AG09309 (cell line): ENCODE measurements at regions not wholly inside any gene's neighbourhood (a gene's known extent, or its start where the extent isn't known, plus 50 kb on each side); places are given as distances from the start of the nearest gene placed in this dataset.

Experiments used
- DNase-seq: peaks from one replicate; pipeline ENCODE4 v3.0.0-alpha.2; 2010; ENCODE audit warnings: low read depth
- H3K4me3 ChIP-seq: 2 replicates; pipeline ENCODE4 v1.5.1; 2011; ENCODE audit warnings: mild to moderate bottlenecking, low read depth, low read length, moderate library complexity; ENCODE audit not compliant: control insufficient read depth
- TF ChIP-seq, protein P1 (sequence below): IDR thresholded peaks from 2 replicates; pipeline ENCODE4 v1.5.1; 2011; ENCODE audit warnings: mild to moderate bottlenecking, low read depth, low read length, inconsistent platforms; ENCODE audit not compliant: insufficient read depth, control insufficient read depth; ENCODE audit errors: missing control alignments

DNA sequence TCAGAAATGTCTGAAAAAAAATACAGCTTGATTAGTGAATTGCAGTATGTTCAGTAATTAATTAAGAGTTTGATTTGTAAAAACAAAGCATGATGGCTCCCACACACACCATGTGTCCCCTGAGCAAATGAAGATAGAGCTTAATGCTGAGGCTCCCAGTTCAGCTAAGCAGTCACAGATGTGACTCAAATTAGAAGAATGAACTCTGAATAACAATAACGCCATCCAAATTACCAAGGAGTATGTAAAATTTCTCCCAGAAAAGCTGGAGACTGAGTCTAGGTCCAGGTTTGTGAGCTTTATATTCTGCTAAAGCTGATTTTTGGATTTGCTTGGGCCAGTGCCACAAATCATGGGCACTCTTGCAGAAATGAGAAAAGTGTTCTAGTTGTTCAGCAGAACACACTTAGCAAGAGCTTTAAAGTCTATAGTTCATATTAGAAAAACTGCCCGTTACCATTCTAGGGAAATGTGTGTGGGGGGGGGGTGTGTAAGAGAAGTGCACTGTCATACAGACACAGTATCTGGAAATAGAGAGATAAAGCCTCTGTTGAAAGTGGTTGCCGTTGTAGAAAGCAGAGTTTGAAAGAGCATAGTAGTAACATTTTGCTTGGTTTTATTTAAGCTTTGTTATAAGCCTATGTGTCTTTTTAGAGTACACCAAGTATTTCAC lies 253.1 kb downstream of the BCAT1 start:
- no peak for DNase-seq
- TF ChIP-seq, protein P1, sequence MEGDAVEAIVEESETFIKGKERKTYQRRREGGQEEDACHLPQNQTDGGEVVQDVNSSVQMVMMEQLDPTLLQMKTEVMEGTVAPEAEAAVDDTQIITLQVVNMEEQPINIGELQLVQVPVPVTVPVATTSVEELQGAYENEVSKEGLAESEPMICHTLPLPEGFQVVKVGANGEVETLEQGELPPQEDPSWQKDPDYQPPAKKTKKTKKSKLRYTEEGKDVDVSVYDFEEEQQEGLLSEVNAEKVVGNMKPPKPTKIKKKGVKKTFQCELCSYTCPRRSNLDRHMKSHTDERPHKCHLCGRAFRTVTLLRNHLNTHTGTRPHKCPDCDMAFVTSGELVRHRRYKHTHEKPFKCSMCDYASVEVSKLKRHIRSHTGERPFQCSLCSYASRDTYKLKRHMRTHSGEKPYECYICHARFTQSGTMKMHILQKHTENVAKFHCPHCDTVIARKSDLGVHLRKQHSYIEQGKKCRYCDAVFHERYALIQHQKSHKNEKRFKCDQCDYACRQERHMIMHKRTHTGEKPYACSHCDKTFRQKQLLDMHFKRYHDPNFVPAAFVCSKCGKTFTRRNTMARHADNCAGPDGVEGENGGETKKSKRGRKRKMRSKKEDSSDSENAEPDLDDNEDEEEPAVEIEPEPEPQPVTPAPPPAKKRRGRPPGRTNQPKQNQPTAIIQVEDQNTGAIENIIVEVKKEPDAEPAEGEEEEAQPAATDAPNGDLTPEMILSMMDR = no peak
- no peak overlapping the region for H3K4me3 ChIP-seq

DNA sequence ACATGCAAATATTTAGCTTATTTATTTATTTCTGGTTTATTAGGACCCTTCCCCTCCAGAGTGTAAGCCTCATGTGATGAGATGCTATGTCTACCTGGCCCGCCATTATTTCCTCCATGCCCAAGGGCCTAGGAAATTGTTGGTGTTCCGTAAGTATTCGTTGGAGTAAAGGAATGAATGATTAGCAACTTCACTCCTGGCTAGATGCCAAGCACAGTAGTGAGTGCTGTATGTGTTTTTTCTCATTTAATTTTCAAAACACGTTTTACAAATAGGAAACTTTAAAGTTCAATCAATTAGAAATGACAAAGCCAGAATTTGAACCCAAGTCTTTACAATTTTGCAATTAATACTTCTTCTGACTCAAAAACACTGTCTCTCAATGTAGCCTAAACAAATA lies 253.8 kb downstream of the BCAT1 start:
- TF ChIP-seq, protein P1 = no peak
- DNase-seq = no peak
- no peak overlapping the region for H3K4me3 ChIP-seq

DNA sequence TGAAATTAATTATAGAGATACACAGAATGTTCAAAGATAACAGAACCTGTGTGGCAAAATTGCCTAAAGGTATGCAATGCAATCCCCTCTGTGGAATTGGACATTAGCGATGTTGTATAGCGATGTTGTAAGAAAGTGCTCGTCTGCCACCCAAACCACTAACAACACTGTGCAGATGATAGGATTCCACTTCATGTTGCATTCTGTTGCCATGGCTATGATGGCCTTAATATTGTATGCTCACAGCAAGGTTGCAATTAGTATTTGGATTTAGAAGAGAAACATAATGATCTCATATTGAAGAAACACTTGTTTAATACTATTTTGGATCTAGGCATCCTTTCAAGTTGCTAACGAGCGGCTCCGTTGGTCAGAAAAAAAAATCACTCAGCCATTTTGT lies 260.3 kb downstream of the BCAT1 start:
- DNase-seq = no peak
- no peak overlapping the region for H3K4me3 ChIP-seq
- TF ChIP-seq, protein P1 = no peak

DNA sequence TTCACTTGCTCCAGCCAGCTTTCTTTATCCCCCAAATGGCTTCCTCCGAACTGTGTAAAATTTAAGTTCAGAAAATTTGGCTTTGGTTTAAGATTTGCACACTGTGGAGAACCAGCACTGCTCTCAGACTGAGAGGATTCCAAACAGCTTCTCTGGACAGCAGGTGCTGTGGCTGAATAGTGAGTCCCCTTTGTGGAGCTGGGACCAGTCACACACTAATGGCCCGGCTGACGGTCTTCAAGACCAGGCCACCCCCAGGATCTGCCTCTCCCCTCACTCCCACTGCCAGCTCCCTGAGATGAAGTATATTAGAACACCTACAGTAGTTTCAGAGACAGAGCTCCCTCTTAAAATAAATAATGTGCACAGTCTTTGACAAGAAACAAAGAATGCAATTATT lies 267.3 kb downstream of the BCAT1 start:
- TF ChIP-seq, protein P1 = no peak
- H3K4me3 ChIP-seq = no peak overlapping the region
- DNase-seq = no peak

DNA sequence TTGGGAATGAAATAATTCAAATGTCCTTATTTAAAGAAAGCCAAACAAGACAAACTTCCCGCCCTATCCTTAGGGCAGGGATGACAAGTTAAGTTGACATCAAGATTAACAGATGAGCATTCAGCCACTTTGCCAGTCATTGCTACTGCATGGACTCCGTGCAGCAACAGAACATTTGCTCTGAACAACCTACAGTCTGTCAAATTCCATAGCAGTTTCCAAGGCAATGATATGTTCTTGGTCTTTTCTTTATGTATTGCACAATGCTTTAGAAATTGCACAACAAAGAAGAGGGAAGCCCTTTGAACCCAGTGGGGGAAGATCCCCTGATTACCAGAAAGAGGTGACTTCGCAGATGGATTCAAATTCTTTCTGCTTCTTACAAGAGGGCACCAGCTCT lies 269.8 kb downstream of the BCAT1 start:
- DNase-seq = no peak
- TF ChIP-seq, protein P1 = no peak
- H3K4me3 ChIP-seq = no peak overlapping the region

DNA sequence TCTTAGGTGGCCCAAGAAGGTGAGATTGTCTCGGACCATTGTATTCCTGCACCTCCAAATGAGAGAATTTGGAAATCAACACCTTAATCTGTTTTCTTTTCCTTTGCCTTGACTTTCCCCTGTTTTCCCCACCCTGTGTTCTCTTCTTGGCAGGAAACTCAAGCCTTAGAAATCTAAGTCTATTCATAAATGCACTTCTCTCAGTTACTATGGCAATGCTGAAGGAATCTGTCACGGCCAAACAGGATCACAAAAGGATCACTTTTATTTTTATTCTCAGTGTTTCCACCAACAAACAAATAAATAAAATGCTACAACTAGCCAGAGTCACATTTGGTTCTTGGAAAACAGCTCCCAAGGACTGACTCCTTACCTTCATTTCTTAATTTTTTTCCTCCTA lies 270.5 kb downstream of the BCAT1 start:
- DNase-seq = no peak
- TF ChIP-seq, protein P1 = no peak
- no peak overlapping the region for H3K4me3 ChIP-seq
